Uterus (tissue), 3 donors: ENCODE measurements at regions not wholly inside any gene's neighbourhood (a gene's known extent, or its start where the extent isn't known, plus 50 kb on each side); places are given as distances from the start of the nearest gene placed in this dataset.

ENCODE experiments used
- DNase-seq, 2 donors: peaks; one replicate each; pipeline ENCODE4 v3.0.0-alpha.2; 2019 to 2020
- H3K27ac ChIP-seq, 2 donors: fragments of 200-600 bp; sonication (generic); 1 replicate in 1 of 2; 2 replicates in 1 of 2; pipeline ENCODE4 v1.5.1; 2016 to 2018
- H3K27me3 ChIP-seq, 2 donors: fragments of 200-600 bp; sonication (generic); one replicate each; pipeline ENCODE4 v1.5.1; 2018 to 2019; ENCODE audit warnings: control low read depth in 1 of 2
- H3K36me3 ChIP-seq, 2 donors: fragments of 200-600 bp; sonication (generic); one replicate each; pipeline ENCODE4 v1.5.1; 2019; ENCODE audit warnings: control low read depth in 1 of 2
- H3K4me1 ChIP-seq, 2 donors: fragments of 200-600 bp; sonication (generic); one replicate each; pipeline ENCODE4 v1.5.1; 2018 to 2019; ENCODE audit warnings: control low read depth in 1 of 2
- H3K4me3 ChIP-seq, 2 donors: fragments of 200-600 bp; sonication (generic); 1 replicate in 1 of 2; 2 replicates in 1 of 2; pipeline ENCODE4 v1.5.1; 2018 to 2019; ENCODE audit warnings: mild to moderate bottlenecking in 1 of 2
- H3K9me3 ChIP-seq, 2 donors: fragments of 200-600 bp; sonication (generic); one replicate each; pipeline ENCODE4 v1.5.1; 2019; ENCODE audit warnings: control low read depth in 1 of 2
- CTCF ChIP-seq, 4 experiments: fragments of 200-600 bp in 2 of 4; fragments of 450-650 bp in 2 of 4; sonication (generic) in 2 of 4; IDR thresholded peaks; one replicate each; pipeline ENCODE4 v1.5.1; 2016 to 2019; ENCODE audit warnings: antibody characterized with exemption in 4 of 4, mild to moderate bottlenecking in 2 of 4, moderate library complexity in 1 of 4
- POLR2A ChIP-seq, 2 donors: fragments of 450-650 bp; IDR thresholded peaks; one replicate each; pipeline ENCODE4 v1.6.1; 2016; ENCODE audit warnings: antibody characterized with exemption in 2 of 2, mild to moderate bottlenecking in 1 of 2, moderate library complexity in 1 of 2
- intact Hi-C: fragments of 100-400 bp; cut with DNase I; formaldehyde crosslinking; loops from one replicate; pipeline ENCODE4 v1.15.1; 2023; ENCODE audit warnings: low total_unique reads
- donor health status: DM: yes; HTN: yes; CAD: no.

GRCh38 chr9:124197177-124198095 is 60.3 kb upstream of the NEK6 start:
- Histone ChIP-seq H3K36me3 (no peaks in the 10 kb centered on the region), H3K27me3 (no peaks in the 10 kb centered on the region), H3K4me3 (no peak overlapping the region), H3K9me3 (no peaks in the 10 kb centered on the region), H3K27ac (no peak overlapping the region), H3K4me1 (no peaks in the 10 kb centered on the region)
- intact Hi-C loops = no loop called here
- TF ChIP-seq POLR2A (IDR thresholded peaks at IDR 0.05) (no peak), CTCF (IDR thresholded peaks at IDR 0.05) (no peak)
- DNase-seq = no peak

DNA sequence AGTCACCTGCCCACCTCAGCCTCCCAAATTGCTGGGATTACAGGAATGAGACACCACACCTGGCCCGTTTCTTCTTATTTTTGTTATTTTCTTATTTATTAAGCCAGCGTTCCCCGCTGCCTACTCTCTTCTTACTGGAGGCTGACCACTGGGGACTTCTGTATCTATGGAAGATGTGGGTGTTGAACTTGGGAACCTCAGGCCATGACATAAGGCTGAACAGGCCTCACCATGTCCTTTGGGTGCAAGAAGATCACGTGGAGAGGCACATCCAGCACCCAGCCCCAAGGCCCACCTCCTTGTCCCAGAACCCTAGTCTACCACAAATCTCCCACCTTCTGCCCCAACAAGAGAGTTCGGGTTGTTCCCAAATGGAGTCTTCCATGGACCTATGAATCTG is 59.4 kb upstream of the NEK6 start:
- DNase-seq = no peak
- intact Hi-C loops = no loop called here
- H3K27ac ChIP-seq = no peak overlapping the region
- no peaks in the 10 kb centered on the region for H3K4me1 ChIP-seq
- TF ChIP-seq POLR2A (IDR thresholded peaks at IDR 0.05) (no peak), CTCF (IDR thresholded peaks at IDR 0.05) (no peak)
- H3K36me3 ChIP-seq = no peaks in the 10 kb centered on the region
- no peak overlapping the region for H3K4me3 ChIP-seq
- no peaks in the 10 kb centered on the region for H3K27me3 ChIP-seq
- no peaks in the 10 kb centered on the region for H3K9me3 ChIP-seq

DNA sequence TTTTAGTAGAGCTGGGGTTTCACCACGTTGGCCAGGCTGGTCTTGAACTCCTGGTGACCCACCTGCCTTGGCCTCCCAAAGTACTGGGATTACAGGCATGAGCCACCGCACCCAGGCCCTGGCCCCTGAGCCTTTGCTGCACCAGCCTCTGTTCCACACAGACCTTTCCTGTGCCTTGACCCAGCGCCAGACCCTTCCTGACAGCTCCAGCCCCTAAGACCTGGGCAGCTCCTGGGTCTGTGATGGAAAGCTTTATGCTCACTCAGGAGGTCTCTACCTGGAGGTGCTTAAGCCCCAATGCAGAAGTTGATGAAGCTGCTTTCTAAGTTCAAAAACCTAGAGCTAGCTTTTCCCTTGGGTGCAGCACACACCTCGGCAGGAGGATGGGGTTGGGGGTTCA is 58.8 kb upstream of the NEK6 start:
- DNase-seq = no peak

GRCh38 chr9:124199474-124199873 is 58.3 kb upstream of the NEK6 start:
- no peaks in the 10 kb centered on the region for H3K27me3 ChIP-seq
- TF ChIP-seq CTCF (IDR thresholded peaks at IDR 0.05) = no peak
- TF ChIP-seq POLR2A (IDR thresholded peaks at IDR 0.05) = no peak
- no peaks in the 10 kb centered on the region for H3K4me1 ChIP-seq
- no peaks in the 10 kb centered on the region for H3K36me3 ChIP-seq
- no peak for DNase-seq
- no peak overlapping the region for H3K4me3 ChIP-seq
- no peak overlapping the region for H3K27ac ChIP-seq
- intact Hi-C loops = no loop called here
- H3K9me3 ChIP-seq = no peaks in the 10 kb centered on the region

More for the DNA sequence above, 58.8 kb upstream of the NEK6 start:
- intact Hi-C loops = no loop called here
- no peak overlapping the region for H3K4me3 ChIP-seq
- no peaks in the 10 kb centered on the region for H3K9me3 ChIP-seq
- no peak for TF ChIP-seq CTCF (IDR thresholded peaks at IDR 0.05)
- TF ChIP-seq POLR2A (IDR thresholded peaks at IDR 0.05) = no peak
- H3K27me3 ChIP-seq = no peaks in the 10 kb centered on the region
- H3K4me1 ChIP-seq = no peaks in the 10 kb centered on the region
- H3K27ac ChIP-seq = no peak overlapping the region
- no peaks in the 10 kb centered on the region for H3K36me3 ChIP-seq

DNA sequence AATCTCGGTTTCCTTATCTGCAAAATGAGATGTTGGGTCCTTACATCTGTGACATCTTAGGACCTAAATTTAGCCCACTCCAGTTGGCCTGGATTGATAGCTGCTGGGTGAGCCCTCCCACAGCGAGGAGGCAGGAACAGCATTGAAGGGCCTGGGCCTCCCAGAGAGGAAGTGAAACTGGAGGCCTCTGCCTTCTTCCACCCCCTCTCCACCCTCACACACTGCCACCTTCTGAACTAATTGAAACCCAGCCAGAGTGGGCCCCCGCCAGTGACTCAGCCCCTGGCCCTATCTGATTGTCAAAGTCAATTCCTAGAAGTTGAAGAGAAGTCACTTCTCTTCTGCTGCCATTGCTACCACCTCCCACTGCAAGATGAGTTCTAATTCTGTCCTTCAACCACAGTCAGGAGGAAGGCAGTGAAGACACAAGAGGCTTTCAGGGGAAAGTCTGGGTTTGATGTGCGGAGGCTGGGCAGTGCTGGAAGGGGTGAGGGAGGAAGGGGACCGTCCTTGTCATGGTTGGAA is 55.2 kb upstream of the NEK6 start:
- Histone ChIP-seq H3K27ac (no peak overlapping the region), H3K27me3 (no peaks in the 10 kb centered on the region), H3K36me3 (no peaks in the 10 kb centered on the region), H3K9me3 (no peaks in the 10 kb centered on the region), H3K4me3 (no peak overlapping the region), H3K4me1 (no peaks in the 10 kb centered on the region)
- TF ChIP-seq CTCF (IDR thresholded peaks at IDR 0.05) (no peak), POLR2A (IDR thresholded peaks at IDR 0.05) (no peak)
- no peak for DNase-seq
- intact Hi-C loops = no loop called here
